ENCODE measurements at regions not wholly inside any gene's neighbourhood (a gene's known extent, or its start where the extent isn't known, plus 50 kb on each side); places are given as distances from the start of the nearest gene placed in this dataset.

DNA sequence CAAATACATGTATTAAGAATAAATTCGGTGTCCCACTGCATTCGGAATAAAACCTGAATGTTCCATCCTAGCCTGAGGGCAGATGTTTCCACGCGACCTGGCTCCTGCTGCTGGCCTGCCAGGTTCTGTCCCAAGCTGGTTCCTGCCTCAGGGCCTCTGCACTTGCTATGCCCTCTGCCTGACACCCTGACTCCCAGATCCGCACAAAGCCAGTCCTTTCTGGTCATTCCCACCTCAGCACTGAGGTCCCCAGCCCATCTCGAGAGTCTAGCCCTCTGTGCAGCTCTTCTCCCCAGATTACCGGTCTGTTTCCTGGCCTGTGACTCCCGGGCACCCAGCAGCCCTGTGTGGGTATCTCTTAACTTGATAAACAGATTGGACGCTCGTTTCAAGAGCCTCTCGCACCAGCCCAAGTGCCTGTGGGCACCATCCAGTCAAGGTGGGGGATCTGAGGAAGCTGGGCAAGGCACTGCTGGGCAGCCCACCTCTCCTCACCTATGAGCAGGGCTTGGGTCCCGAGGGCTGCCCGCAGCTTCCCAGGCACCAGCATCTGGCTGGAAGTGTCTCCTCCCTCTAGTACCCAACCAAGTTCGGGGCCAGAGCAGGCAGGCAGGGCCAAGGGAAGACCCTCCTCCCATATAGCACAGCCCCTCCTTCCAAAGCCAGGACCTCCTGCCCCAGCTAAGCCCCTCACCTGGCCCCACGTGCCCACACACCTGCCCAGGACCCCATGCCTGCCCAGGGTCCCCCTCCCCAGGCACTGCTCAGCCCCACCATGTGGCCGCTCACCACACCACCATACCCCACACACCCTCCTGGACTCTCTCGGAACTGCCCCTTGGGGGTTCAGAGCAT, 132.2 kb downstream of the NCOR2 start:
- TF ChIP-seq L3MBTL2 (conservative IDR thresholded peaks at IDR 0.05) (no peak), FOXA1 (IDR thresholded peaks at IDR 0.05) (no peak), NFRKB (IDR thresholded peaks at IDR 0.05) (no peak)
